Epithelial cell of proximal tubule (primary cell): ENCODE measurements at regions not wholly inside any gene's neighbourhood (a gene's known extent, or its start where the extent isn't known, plus 50 kb on each side); places are given as distances from the start of the nearest gene placed in this dataset.

Experiments
- DNase-seq: peaks from one replicate; pipeline ENCODE4 v3.0.0-alpha.2; 2011; ENCODE audit warnings: low read depth
- H3K4me3 ChIP-seq: 2 replicates; pipeline ENCODE4 v1.5.1; 2011; ENCODE audit warnings: low read depth, mild to moderate bottlenecking, low read length
- CTCF ChIP-seq: conservative IDR thresholded peaks from 2 replicates; pipeline ENCODE4 v1.5.1; 2012; ENCODE audit warnings: low read depth, mild to moderate bottlenecking, low read length

GRCh38 chr13:21999666-22000065, 328.8 kb downstream of the FGF9 start:
- TF ChIP-seq CTCF, result no peak

GRCh38 chr13:22000191-22000590, 329.3 kb downstream of the FGF9 start:
- TF ChIP-seq CTCF, result no peak
- no peak overlapping the region for H3K4me3 ChIP-seq

More at GRCh38 chr13:21999666-22000065, 328.8 kb downstream of the FGF9 start:
- no peak overlapping the region for H3K4me3 ChIP-seq
- no peak for DNase-seq

DNA sequence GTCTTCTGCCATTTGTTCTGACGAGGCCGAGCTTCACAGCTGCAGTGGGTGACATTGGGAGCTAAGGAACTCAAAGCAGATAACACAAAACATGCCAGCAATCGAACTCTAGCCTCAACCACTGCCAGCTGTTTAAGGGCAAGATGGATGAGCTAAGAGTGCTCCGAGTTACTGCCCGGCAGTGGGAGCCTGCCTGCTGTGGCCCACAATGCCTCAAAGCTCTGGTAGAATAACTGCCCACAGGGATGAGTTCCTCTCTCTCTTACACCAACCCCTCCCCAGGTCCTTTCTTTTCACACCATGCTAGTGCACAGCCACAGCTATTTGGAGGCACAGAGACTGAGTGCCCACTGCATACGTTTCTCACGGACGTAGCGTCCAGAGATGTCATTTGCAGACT, 330.5 kb downstream of the FGF9 start:
- DNase-seq, result no peak
- no peak overlapping the region for H3K4me3 ChIP-seq
- no peak for TF ChIP-seq CTCF

More at GRCh38 chr13:22000191-22000590, 329.3 kb downstream of the FGF9 start:
- DNase-seq, result no peak

DNA sequence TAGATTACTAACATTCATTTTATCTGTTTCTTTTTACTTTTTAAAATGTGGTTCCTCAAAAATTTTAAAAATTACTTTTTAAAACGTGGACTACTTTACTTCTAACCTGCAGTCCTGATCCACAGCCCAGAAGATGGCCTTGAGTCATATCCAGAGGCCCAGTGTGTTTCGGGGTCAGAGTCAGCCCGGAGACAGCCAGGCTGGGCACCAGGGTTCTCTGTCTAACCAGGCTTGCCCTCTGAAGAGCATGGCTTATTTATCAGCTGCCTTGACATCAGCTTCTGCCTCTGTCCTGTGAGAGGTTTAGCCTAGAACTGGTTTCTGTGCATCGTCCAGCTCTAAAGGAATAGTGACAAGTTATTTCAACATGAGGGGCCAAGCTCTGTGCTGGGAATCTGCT, 332.0 kb downstream of the FGF9 start:
- DNase-seq, result no peak
- no peak overlapping the region for H3K4me3 ChIP-seq
- no peak for TF ChIP-seq CTCF

DNA sequence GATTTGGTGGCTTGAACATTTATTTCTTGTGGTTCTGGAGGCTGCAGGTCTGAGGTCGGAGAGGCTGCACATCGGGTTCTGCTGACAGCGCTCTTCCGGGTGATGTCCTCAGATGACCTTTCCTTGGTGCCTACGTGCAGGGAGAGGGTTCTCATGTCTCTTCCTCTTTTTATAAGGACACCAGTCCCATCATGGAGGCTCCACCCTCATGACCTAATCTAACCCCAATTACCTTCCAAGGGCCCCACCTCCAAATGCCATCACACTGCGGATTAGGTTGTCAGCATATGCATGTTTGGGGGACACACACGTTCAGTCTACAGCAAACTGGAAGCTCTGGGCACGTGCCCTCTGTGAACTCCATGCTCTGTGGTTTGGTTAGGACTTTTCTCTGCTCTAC, 338.6 kb downstream of the FGF9 start:
- TF ChIP-seq CTCF, result no peak

DNA sequence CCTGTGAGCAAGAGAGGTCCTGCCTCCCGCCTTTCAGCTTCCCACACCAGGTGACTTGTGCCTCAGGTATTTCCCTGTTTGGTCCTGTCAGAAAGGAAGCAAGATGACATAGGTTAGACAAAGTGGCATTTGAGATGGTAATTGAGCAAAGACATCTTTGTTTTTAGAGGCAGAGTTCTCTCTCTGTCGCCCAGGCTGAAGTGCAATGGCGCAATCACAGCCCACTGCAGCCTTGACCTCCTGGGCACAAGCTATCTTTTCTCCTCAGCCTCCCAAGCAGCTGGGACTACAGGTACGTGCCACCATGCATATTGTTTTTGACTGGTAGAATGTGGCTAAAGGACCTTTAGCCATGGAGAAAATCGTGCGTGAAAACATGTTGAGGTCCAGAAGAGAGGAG, 339.1 kb downstream of the FGF9 start:
- H3K4me3 ChIP-seq, result no peak overlapping the region
- no peak for TF ChIP-seq CTCF
- DNase-seq, result no peak

More for the DNA sequence above, 338.6 kb downstream of the FGF9 start:
- no peak overlapping the region for H3K4me3 ChIP-seq
- DNase-seq, result no peak

DNA sequence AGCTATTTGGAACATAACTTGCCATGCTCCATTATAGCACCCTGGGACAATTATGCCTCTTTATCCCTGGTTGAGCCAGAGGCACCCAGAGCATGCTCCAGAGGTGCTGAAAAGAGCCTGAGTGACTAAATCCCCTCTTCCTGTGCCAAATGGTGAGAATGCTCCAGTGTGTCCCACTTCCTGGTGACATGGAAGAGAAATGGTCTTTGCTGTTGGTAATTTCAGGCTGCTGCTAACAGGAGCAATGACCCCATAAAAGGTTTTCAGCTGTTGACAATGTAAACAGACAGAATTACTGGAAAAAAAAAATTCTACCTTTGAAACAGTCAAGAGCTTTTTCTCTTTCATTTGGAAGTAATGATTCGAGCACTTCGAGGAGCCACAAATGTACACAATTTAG, 341.8 kb downstream of the FGF9 start:
- no peak overlapping the region for H3K4me3 ChIP-seq
- TF ChIP-seq CTCF, result no peak
- no peak for DNase-seq
